Testis (tissue), 2 donors: ENCODE measurements at regions not wholly inside any gene's neighbourhood (a gene's known extent, or its start where the extent isn't known, plus 50 kb on each side); places are given as distances from the start of the nearest gene placed in this dataset.

Source experiments
- POLR2A ChIP-seq: fragments of 450-650 bp; IDR thresholded peaks from one replicate; pipeline ENCODE4 v1.6.1; 2017; ENCODE audit warnings: antibody characterized with exemption, mild to moderate bottlenecking, moderate library complexity
- TF ChIP-seq, protein P1 (sequence below), 3 experiments: fragments of 450-650 bp in 2 of 3; fragments of 200-600 bp in 1 of 3; sonication (generic) in 1 of 3; IDR thresholded peaks; one replicate each; pipeline ENCODE4 v1.5.1; 2016 to 2019; ENCODE audit warnings: antibody characterized with exemption in 3 of 3, mild to moderate bottlenecking in 2 of 3, moderate library complexity in 1 of 3

DNA sequence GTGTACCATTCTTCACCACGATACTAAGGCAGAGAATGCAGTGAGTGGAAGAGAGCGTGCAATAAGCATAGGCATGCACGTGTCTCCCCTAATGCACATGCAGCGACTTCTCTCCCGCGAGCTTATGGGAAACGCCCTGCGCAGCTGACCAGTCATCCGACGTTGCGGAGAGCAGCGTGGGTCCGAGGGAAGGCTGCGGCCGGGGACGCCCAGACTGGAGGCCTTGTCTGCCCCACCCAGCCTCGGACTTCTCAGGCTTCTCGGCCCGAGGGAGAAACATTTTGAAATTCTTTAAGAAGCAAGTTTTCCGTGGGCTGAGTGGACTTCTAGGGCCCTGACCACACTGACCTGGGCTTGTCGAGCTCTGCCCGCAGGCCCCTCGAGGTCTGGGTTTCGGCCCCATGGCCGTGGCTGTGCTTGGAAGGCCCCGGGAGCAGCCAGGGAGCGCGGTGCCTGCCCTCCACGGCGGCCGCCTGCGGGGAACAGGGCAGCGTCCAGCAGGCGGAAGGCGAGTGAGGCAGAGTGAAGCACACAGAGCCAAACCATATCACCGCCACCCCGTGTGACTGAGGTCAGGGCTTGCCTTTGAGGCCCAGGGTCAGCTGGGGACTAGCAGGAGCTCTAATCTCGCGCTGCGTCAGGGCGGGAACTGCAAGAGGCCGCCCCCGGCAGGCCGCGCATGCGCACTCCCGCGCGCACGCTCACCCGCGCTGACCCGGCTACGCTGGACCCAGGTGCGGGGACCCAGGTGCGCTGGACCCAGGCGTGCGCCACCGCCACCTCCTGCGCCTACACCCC lies 60.0 kb upstream of the IRX1 start:
- TF ChIP-seq, protein P1, sequence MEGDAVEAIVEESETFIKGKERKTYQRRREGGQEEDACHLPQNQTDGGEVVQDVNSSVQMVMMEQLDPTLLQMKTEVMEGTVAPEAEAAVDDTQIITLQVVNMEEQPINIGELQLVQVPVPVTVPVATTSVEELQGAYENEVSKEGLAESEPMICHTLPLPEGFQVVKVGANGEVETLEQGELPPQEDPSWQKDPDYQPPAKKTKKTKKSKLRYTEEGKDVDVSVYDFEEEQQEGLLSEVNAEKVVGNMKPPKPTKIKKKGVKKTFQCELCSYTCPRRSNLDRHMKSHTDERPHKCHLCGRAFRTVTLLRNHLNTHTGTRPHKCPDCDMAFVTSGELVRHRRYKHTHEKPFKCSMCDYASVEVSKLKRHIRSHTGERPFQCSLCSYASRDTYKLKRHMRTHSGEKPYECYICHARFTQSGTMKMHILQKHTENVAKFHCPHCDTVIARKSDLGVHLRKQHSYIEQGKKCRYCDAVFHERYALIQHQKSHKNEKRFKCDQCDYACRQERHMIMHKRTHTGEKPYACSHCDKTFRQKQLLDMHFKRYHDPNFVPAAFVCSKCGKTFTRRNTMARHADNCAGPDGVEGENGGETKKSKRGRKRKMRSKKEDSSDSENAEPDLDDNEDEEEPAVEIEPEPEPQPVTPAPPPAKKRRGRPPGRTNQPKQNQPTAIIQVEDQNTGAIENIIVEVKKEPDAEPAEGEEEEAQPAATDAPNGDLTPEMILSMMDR (IDR thresholded peaks at IDR 0.05), result no peak
- TF ChIP-seq POLR2A, result no peak
